ENCODE measurements at regions not wholly inside any gene's neighbourhood (a gene's known extent, or its start where the extent isn't known, plus 50 kb on each side); places are given as distances from the start of the nearest gene placed in this dataset.

- no peak overlapping the region for H3K4me3 ChIP-seq (replicated peaks; ENCODE audit: low read depth, low read length)
- no peak for TF ChIP-seq CTCF (IDR thresholded peaks at IDR 0.05; ENCODE audit: low read depth, low read length, missing control alignments)
- no peak for DNase-seq (ENCODE audit: extremely low read depth, low read depth)
Measured at GRCh38 chr10:128734161-128734560, 607.9 kb upstream of the MKI67 start.

GRCh38 chr10:128734734-128735133 lies 608.5 kb upstream of the MKI67 start:
- no peak for DNase-seq (ENCODE audit: extremely low read depth, low read depth)

GRCh38 chr10:128735996-128736395 lies 609.8 kb upstream of the MKI67 start:
- TF ChIP-seq CTCF (IDR thresholded peaks at IDR 0.05; ENCODE audit: low read depth, low read length, missing control alignments) = no peak
- DNase-seq (ENCODE audit: extremely low read depth, low read depth) = no peak
- H3K4me3 ChIP-seq (replicated peaks; ENCODE audit: low read depth, low read length) = no peak overlapping the region

More at GRCh38 chr10:128734734-128735133, 608.5 kb upstream of the MKI67 start:
- H3K4me3 ChIP-seq (replicated peaks; ENCODE audit: low read depth, low read length) = no peak overlapping the region
- no peak for TF ChIP-seq CTCF (IDR thresholded peaks at IDR 0.05; ENCODE audit: low read depth, low read length, missing control alignments)

GRCh38 chr10:128738386-128738915 lies 612.2 kb upstream of the MKI67 start:
- no peak for TF ChIP-seq CTCF (IDR thresholded peaks at IDR 0.05; ENCODE audit: low read depth, low read length, missing control alignments)
- H3K4me3 ChIP-seq (replicated peaks; ENCODE audit: low read depth, low read length) = no peak overlapping the region
- no peak for DNase-seq (ENCODE audit: extremely low read depth, low read depth)

GRCh38 chr10:128739930-128740329 lies 613.7 kb upstream of the MKI67 start:
- TF ChIP-seq CTCF (IDR thresholded peaks at IDR 0.05; ENCODE audit: low read depth, low read length, missing control alignments) = no peak
- H3K4me3 ChIP-seq (replicated peaks; ENCODE audit: low read depth, low read length) = no peak overlapping the region
- no peak for DNase-seq (ENCODE audit: extremely low read depth, low read depth)

GRCh38 chr10:128741180-128741579 lies 615.0 kb upstream of the MKI67 start:
- no peak for DNase-seq (ENCODE audit: extremely low read depth, low read depth)
- no peak overlapping the region for H3K4me3 ChIP-seq (replicated peaks; ENCODE audit: low read depth, low read length)
- TF ChIP-seq CTCF (IDR thresholded peaks at IDR 0.05; ENCODE audit: low read depth, low read length, missing control alignments) = no peak

- TF ChIP-seq CTCF (IDR thresholded peaks at IDR 0.05; ENCODE audit: low read depth, low read length, missing control alignments) = no peak
- DNase-seq (ENCODE audit: extremely low read depth, low read depth) = no peak
- no peak overlapping the region for H3K4me3 ChIP-seq (replicated peaks; ENCODE audit: low read depth, low read length)
Measured at GRCh38 chr10:128741680-128742079, 615.5 kb upstream of the MKI67 start.

Data from HFF-Myc (cell line).